ENCODE measurements at regions not wholly inside any gene's neighbourhood (a gene's known extent, or its start where the extent isn't known, plus 50 kb on each side); places are given as distances from the start of the nearest gene placed in this dataset.

DNA sequence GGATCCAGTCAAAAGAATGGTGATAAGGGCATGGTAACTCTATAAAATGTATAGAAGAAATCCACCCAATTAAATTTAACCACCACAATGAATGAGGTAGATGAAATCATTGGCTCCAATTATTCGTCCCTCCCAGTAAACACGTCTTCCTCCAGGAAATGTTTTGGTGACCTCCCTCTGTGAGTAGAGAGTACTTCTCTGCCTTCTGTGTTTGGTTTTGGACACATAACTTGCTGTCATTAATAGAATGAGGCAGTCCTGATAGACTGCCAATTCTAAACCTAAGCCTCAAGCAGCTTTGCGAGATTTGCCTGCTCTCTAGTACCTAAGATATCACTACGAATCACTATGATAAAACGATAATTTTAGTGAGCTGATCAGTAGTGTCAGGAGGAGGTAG, 632.8 kb downstream of the HDGFL1 start:
- Histone ChIP-seq H3K79me2 (ENCODE audit: control insufficient read depth, insufficient read depth, low read length) (no peaks in the 10 kb centered on the region), H3K4me3 (replicated peaks in 1 of 3; ENCODE audit: insufficient read depth in 1 of 3, low read depth in 1 of 3, low read length in 3 of 3) (no peak overlapping the region), H3K27me3 (ENCODE audit: control insufficient read depth in 2 of 2, insufficient read depth in 2 of 2, low read length in 2 of 2) (no peaks in the 10 kb centered on the region), H4K20me1 (replicated peaks; ENCODE audit: control insufficient read depth, extremely low read depth, insufficient read depth, low read length) (no peaks in the 10 kb centered on the region), H3K9ac (replicated peaks; ENCODE audit: extremely low read depth, insufficient read depth, low read length) (no peak overlapping the region), H3K4me1 (ENCODE audit: control insufficient read depth, extremely low read depth, insufficient read depth, low read length) (no peaks in the 10 kb centered on the region), H3K4me2 (ENCODE audit: insufficient read depth, low read length) (no peak overlapping the region), H3K36me3 (ENCODE audit: control insufficient read depth in 2 of 2, extremely low read depth in 1 of 2, insufficient read depth in 2 of 2, low read length in 2 of 2) (no peaks in the 10 kb centered on the region), H3K27ac (ENCODE audit: insufficient read depth, low read depth, low read length) (no peak overlapping the region), H3K9me1 (replicated peaks; ENCODE audit: control insufficient read depth, extremely low read depth, insufficient read depth, low read length) (no peaks in the 10 kb centered on the region), H3K9me3 (replicated peaks; ENCODE audit: control insufficient read depth, insufficient read depth, low read length) (no peaks in the 10 kb centered on the region), H2AFZ (ENCODE audit: low read depth, low read length) (no peak overlapping the region)
- CTCF ChIA-PET: no interaction called here
- FAIRE-seq: no peak
- no peak for DNase-seq (ENCODE audit: low read depth, low spot score)
- intact Hi-C loops (cut with micrococcal nuclease) (no loop called here), dilution Hi-C loops (cut with MboI; ENCODE audit: extremely low pct_ligation_motif_present, low sequenced_read_pairs) (no loop called here)
- no peak for TF ChIP-seq POLR2A (IDR thresholded peaks at IDR 0.05; ENCODE audit: low read depth, low read length)
- BruUV-seq (replicated peaks): no TSS peak
- POLR2A ChIA-PET: no interaction called here

DNA sequence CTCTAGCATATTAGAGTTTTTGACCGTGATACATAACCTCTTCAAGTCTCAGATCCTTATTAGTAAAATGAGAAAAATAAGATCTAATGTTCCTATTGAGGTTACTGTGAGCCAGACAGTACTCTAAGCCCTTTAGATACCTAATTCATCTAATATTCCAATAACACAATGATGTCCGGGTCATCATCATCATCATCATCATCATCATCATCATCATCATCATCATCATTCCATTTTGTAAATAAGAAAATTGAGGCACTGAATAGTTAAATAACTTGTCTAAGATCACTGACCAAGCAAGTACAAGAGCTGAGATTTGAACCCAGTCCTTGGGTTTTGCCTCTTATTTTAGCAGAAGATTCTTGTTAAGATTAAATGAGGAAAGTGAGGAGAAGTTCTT, 643.0 kb downstream of the HDGFL1 start:
- Histone ChIP-seq H3K9me3 (replicated peaks; ENCODE audit: control insufficient read depth, insufficient read depth, low read length) (no peaks in the 10 kb centered on the region), H3K4me2 (ENCODE audit: insufficient read depth, low read length) (no peak overlapping the region), H3K27ac (ENCODE audit: insufficient read depth, low read depth, low read length) (no peak overlapping the region), H3K4me1 (ENCODE audit: control insufficient read depth, extremely low read depth, insufficient read depth, low read length) (no peaks in the 10 kb centered on the region), H2AFZ (ENCODE audit: low read depth, low read length) (no peak overlapping the region), H3K4me3 (replicated peaks in 1 of 3; ENCODE audit: insufficient read depth in 1 of 3, low read depth in 1 of 3, low read length in 3 of 3) (no peak overlapping the region), H3K79me2 (ENCODE audit: control insufficient read depth, insufficient read depth, low read length) (no peaks in the 10 kb centered on the region), H3K36me3 (ENCODE audit: control insufficient read depth in 2 of 2, extremely low read depth in 1 of 2, insufficient read depth in 2 of 2, low read length in 2 of 2) (no peaks in the 10 kb centered on the region), H3K9ac (replicated peaks; ENCODE audit: extremely low read depth, insufficient read depth, low read length) (no peak overlapping the region), H3K27me3 (ENCODE audit: control insufficient read depth in 2 of 2, insufficient read depth in 2 of 2, low read length in 2 of 2) (no peaks in the 10 kb centered on the region), H3K9me1 (replicated peaks; ENCODE audit: control insufficient read depth, extremely low read depth, insufficient read depth, low read length) (no peaks in the 10 kb centered on the region), H4K20me1 (replicated peaks; ENCODE audit: control insufficient read depth, extremely low read depth, insufficient read depth, low read length) (no peaks in the 10 kb centered on the region)
- FAIRE-seq (no peak), DNase-seq (ENCODE audit: low read depth, low spot score) (no peak)
- dilution Hi-C loops (cut with MboI; ENCODE audit: extremely low pct_ligation_motif_present, low sequenced_read_pairs): no loop called here
- TF ChIP-seq, protein P1, sequence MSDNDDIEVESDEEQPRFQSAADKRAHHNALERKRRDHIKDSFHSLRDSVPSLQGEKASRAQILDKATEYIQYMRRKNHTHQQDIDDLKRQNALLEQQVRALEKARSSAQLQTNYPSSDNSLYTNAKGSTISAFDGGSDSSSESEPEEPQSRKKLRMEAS (IDR thresholded peaks at IDR 0.05; ENCODE audit: insufficient read depth, insufficient read length): no peak
- no peak for TF ChIP-seq JUN (IDR thresholded peaks at IDR 0.05; ENCODE audit: borderline replicate concordance, insufficient read depth, insufficient read length, low read depth)
- TF ChIP-seq, protein P2, sequence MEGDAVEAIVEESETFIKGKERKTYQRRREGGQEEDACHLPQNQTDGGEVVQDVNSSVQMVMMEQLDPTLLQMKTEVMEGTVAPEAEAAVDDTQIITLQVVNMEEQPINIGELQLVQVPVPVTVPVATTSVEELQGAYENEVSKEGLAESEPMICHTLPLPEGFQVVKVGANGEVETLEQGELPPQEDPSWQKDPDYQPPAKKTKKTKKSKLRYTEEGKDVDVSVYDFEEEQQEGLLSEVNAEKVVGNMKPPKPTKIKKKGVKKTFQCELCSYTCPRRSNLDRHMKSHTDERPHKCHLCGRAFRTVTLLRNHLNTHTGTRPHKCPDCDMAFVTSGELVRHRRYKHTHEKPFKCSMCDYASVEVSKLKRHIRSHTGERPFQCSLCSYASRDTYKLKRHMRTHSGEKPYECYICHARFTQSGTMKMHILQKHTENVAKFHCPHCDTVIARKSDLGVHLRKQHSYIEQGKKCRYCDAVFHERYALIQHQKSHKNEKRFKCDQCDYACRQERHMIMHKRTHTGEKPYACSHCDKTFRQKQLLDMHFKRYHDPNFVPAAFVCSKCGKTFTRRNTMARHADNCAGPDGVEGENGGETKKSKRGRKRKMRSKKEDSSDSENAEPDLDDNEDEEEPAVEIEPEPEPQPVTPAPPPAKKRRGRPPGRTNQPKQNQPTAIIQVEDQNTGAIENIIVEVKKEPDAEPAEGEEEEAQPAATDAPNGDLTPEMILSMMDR (IDR thresholded peaks at IDR 0.05; ENCODE audit: extremely low read depth in 1 of 2, insufficient read depth in 1 of 2, low read depth in 1 of 2, low read length in 2 of 2): no peak
- no peak for TF ChIP-seq GATA2 (IDR thresholded peaks at IDR 0.05; ENCODE audit: insufficient read depth, insufficient read length, low read depth, low read length)
- no peak for TF ChIP-seq POLR2A (IDR thresholded peaks at IDR 0.05; ENCODE audit: low read depth, low read length)
- TF ChIP-seq MYC (IDR thresholded peaks at IDR 0.05; ENCODE audit: low read depth, low read length): no peak
- no peak for TF ChIP-seq POLR2AphosphoS5 (IDR thresholded peaks at IDR 0.05; ENCODE audit: insufficient read depth, low read depth, low read length)
- no peak for TF ChIP-seq FOS (IDR thresholded peaks at IDR 0.05; ENCODE audit: borderline replicate concordance, insufficient read depth, low read length)
- TF ChIP-seq EZH2 (IDR thresholded peaks at IDR 0.05; ENCODE audit: borderline replicate concordance, low read depth, low read length, severe bottlenecking): no peak
- BruUV-seq (replicated peaks): no TSS peak
- intact Hi-C loops (cut with micrococcal nuclease): no loop called here
- ChIA-PET CTCF (no interaction called here), POLR2A (no interaction called here)
